ENCODE measurements at regions not wholly inside any gene's neighbourhood (a gene's known extent, or its start where the extent isn't known, plus 50 kb on each side); places are given as distances from the start of the nearest gene placed in this dataset.

DNA sequence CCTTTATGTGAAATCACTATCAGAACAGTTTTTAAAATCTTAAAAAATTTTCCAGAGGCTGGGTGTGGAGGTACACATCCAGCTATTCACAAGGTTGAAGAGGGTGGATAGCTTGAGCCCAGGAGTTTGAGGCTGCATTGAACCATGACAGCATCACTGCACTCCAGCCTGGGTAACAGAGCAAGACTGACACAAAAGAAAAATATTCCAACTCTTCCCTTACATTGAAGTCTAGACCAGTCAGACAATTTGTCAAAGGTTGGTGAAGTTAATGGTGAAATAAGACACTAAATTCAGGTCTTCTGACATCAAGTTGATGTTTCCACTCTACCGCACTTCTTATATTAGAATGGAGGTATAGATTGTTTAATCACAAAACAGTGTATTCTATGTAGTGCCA lies 52.8 kb downstream of the HYCC2 start:
- peak; percentile 30 for DNase-seq (ENCODE audit: low read depth)

DNA sequence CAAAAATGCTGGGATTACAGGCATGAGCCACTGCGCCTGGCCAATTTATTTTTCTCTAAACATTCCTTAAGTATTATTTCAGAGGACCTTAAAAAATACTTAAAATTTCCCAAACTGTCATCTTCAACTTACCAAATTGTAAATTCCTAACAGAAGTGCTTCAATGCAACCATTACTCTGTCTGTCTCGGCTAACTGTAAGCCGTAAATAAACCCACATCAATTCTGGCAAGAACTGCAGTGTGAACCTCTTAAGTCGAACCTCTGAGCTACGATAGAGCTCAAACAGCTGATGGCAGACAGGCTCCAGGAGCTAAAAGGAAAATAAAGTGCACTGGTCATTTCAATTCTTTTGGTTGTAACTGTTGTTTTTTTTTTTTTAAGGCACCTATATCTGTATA lies 53.4 kb upstream of the ORC2 start:
- no peak for DNase-seq (ENCODE audit: low read depth)

All from renal cortical epithelial cell (primary cell).